ENCODE measurements at regions not wholly inside any gene's neighbourhood (a gene's known extent, or its start where the extent isn't known, plus 50 kb on each side); places are given as distances from the start of the nearest gene placed in this dataset.

DNA sequence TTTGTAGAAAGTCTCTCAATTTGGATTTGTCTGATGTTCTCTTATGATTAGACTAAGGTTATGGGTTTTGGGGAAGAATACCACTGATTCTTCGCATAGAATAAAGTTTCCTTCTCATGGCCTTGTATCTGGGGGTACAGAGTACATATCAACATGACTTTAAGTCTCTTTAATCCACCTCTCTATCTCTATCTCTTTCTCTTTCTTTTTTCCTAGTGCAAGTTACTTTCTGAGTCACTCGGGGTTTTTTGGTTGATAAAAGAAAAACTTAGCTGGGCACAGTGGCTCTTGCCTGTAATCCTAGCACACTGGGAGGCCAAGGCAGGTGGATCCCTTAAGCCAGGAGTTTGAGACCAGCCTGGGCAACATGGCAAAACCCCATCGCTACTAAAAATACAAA lies 100.1 kb upstream of the MAP4K3 start:
- no peak for DNase-seq (ENCODE audit: low read depth, low spot score)

DNA sequence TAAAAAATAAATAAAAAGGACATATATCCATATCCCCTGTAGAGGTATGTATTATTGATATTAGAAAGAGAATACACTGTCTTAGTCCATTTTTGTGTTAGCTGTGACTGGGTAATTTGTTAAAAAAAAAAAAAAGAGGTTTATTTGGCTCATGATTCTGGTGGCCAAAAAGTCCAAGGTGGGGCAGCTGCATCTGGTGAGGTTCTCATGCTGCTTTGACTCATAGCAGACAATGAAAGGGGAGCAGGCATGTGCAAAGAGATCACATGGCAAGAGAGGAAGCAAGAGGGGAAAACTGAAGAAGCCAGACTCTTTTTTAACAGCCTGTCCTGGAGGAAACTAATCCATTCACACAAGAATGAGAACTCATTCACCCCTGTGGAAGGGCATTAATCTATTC lies 101.6 kb upstream of the MAP4K3 start:
- no peak for DNase-seq (ENCODE audit: low read depth, low spot score)

DNA sequence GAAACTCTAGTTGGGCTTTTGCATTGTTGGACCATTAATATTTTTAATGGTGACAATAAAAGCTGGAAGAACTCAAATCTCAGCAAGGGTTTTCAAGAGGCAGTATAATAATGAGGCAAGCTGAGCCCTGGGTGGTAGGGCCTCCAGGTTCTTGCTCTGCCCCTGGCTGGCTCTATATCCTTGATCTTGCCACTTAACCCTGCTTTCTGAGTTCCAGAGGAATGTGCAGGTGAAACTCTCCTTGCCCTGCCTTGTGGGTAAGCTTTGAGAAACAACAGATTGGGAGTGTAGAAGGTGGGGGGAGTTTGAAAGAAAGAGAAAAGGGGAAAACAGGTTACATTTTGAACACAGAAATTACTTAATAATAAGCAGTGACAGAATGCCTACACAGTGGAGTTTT lies 103.3 kb upstream of the MAP4K3 start:
- no peak for DNase-seq (ENCODE audit: low read depth, low spot score)

DNA sequence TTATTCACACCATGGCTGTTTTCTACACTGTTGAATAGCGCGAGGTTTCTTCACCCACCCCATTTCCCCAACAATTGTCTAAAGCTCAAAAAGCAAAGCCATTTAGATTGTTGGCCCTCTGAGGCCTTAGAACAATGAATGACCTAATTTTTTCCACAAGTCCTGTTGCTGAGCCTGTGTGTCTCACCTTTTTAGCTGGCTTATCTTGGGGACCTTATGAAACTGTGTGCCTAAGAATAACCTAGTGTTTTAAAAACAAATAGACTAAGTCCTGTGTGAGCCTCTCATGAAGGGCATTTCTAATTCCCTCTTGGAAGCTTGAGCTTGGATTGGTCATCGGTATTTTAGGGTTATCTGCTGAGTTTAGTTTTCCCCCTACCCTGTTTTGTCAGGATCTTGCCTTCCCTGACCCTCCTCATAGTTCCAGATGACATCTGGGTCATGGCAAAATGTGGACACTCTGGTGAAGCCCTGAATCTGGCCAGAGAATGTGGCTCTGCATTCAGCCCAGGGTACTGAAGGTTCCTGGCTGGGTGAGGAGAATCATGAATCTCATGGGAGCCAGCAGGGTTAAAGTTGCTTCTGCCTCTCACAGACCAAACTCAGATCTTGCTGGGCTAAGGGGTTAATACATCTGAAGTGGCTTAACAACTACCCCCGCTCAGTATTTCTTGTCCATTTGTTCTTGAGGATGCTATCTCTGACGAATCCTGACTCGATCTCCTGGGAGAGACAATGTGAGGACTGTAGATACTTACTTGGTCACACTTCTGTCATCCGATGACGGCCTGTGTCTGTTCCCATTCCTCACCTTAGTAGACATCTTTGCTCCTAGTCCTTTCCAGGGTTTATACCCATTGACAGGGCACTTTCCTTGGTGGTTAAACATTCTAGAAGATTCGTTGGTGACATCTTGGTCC lies 104.2 kb upstream of the MAP4K3 start:
- DNase-seq (ENCODE audit: low read depth, low spot score): no peak

DNA sequence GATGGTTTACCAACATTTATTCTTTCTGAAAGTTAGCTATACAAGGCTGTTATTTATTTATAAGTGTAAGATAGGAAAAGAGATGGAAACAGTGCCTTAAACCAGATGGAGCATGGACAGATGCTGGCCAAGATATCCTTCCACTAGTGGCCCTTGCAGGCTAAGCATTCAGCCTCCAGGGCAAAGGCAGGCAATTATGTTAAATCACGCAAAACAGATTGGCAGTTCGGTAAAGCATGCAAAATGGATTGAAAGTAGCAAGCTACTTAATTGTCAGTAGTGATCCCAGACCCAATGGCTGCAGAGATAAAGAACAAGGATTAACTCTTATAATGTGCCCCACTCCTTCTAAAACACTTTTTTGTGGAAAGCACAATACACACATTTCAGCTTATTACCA lies 105.4 kb upstream of the MAP4K3 start:
- DNase-seq (ENCODE audit: low read depth, low spot score): no peak

DNA sequence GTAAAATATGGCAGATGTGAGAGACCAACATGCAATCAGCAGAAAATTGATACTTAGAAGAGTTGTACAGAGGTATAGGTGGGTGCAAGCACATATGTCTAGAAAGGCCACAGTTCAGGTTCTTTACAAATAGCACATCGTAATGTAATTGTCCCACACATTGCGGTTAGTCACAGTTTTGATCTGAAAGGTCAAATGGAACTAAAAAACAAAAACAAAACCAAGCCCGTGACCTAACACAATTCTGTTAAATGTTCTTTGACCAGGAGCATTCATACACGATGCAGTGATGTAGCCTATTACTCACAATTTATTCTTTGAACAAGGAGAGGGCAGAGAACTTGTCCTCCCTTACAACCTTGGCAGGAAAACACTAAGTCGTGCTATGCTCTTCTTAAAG lies 108.9 kb upstream of the MAP4K3 start:
- no peak for DNase-seq (ENCODE audit: low read depth, low spot score)

DNA sequence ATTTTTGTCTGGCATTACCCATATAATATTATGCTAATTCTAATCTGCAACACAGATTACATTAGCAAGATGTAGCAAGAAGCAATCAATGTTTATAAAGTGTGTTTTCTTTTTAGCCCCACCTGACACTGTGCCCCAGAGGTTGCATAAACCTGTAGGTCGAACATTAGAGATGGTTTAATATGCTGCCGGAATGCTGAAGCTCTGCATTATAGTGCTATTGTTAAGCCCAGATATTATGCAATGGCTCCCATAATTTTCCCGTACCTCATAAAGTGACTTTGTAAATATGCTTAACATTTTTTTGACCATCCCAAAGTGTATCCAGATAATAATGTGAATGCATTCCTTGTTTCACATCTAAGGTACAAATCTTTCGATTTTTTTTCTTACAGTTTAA lies 109.3 kb upstream of the MAP4K3 start:
- no peak for DNase-seq (ENCODE audit: low read depth, low spot score)

DNA sequence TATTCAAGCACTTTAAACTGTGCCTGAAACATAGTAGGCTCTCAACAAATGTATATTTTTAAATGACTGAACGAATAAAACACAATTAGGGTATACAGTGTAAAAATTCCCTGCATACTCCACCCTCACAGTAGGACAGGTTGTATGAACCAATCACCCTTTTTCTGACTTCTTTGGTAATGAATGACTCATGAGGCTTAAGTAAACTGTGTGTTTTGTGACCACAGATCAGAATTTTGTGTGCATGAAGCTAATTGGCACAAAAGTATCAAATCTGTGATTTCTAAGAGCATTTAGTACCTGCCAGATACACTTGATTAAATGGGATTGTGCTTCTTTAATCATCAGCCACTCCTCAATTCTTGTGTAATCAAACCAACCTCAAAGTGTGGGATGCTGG lies 109.9 kb upstream of the MAP4K3 start:
- no peak for DNase-seq (ENCODE audit: low read depth, low spot score)

DNA sequence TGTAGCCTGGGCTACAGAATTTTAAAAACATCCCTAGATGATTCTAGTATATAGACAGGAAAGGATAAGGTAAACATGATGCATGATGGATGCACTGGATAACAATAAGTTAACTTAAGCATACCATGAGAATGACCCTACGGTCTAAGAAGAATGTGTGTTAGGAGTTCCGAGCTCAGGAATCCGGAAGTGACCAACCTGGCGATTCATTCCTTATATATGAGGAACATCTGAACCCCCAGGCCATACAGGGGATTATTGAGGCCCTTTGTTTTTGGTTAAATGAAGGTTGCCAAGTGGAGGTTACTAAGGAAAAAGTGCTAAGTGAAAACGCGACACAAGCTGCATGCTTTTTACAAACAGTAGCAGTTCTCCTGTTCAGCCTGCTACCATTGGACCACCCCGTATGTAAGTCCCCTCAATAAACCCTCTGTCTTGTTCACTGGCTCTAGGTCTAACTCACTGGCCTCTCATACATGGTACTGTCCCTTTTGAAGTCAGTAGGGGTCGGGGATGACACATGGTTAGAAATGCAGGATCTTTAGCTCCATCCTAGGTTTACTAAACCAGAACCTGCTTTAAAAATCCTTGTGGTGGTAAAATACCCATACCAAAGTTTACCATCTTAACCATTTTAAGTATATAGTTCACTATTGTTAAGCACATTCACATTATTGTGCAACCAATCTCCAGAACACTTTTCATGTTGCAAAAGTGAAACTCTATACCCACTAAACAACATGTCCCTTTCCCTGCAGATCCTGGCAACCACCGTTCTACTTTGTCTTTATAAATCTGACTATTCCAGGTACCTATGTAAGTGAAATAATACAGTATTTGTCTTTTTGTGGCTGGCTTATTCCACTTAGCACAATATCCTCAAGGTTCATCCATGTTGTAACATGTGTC lies 111.0 kb upstream of the MAP4K3 start:
- no peak for DNase-seq (ENCODE audit: low read depth, low spot score)

DNA sequence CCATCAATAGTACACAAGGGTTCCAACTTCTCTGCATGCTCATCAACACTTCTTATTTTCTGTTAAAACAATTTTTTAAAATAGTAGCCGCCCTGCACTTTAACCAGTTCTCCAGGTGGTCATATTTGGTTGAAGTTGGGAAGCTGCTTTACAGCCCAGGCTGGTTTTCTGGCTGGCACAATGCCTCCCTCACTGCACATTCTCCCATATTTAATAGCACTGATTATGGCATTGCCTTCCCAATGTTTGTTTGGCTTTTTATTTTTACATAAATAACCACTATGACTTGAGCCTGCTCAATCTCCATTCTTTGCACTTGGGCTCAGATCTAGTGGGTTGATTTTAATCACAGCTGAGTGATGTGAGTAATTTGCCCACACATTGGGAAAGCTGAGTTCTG lies 111.9 kb upstream of the MAP4K3 start:
- DNase-seq (ENCODE audit: low read depth, low spot score): no peak

DNA sequence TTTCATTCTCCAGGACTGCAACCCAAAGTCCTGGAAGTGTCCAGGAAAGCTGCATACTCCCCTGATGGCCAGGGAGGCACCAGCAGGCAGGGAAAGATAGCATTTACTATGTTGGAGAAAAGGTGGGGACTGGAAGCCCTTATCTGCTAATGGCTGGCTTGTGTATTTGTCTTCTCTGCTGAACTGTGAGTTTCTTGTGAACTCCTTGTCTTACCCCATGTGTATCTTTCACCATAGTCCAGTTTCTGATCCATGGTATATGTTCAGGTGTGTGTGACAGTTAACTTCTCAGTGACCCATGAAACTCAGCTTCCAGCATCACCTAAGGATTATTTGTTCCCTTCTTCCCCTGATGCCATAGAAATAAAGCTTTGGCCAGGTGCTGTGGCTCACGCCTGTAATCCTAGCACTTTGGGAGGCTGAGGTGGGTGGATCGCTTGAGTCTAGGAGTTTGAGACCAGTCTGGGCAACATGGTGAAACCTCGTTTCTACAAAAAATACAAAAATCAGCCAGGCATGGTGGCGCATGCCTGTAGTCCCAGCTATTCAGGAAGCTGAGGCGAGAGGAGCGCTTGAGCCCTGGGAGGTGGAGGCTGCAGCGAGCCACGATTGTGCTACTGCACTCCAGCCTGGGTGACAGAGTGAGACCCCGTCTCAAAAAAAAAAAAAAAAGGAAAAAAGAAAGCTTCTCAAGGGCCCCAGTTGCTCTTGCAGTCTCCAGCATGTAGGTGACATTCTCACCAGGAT lies 112.8 kb upstream of the MAP4K3 start:
- no peak for DNase-seq (ENCODE audit: low read depth, low spot score)

DNA sequence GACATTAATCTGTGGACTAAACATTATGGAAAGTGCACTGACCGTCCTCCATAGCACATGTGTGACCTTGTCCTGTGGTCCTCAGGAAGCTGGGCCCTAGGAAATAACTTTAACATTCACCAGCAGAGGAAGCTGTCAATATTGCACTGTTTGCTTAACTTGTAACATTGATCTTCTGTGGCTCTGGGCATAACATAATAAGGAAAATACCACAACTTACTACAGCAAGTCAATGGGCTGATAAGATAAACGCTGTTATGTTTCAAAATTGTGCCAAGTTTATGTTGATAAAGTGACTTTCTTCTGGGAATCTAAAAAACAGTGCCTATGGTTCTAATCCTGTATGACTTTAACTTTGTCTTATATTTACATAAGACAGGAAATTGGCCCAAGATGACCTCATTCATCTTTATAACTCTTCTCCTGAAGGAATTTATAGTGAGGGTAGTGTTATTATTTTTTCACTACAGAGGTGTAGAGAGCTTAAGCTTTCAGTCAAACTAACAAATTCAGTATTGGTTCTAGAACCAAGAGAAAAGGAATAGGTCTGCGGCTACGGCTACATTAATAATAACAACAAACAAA lies 113.7 kb upstream of the MAP4K3 start:
- no peak for DNase-seq (ENCODE audit: low read depth, low spot score)

DNA sequence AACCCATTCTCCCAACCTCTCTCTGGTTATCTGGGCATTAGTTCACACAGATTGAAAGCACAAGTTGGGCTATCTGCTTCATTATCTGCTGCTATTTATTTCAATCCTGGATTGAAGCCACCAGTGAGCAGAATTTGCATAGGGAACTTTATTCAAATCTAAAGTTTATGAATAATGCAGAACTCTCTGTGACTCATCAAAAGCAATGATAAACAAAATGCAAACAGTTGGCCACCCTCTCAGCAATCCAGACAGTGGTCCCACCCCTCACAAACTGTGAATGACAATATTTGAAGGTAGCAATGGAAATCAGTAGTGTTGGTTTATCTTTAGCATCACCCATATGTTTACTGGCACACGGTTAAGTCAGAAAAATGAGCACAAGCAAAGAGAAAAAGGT lies 106.8 kb upstream of the TMEM178A start:
- no peak for DNase-seq (ENCODE audit: low read depth, low spot score)

DNA sequence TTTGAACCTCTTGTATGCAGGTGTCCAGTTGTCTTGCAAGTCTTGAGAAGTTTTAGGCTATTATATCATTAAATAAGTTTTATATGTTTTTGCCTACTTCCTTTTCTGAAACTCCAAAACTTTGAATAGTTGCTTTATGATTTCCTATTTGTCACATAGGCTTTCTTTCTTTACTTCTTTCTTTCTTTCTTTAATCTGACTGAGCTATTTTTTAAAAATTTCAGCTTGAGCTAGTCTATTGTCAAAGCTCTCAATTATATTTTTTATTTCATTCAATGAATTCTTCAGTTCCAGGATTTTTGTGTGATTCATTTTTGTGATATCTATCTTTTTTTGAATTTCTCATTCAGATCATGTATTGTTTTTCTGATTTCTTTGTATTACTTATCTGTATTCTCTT lies 102.1 kb upstream of the TMEM178A start:
- DNase-seq (ENCODE audit: low read depth, low spot score): no peak

DNA sequence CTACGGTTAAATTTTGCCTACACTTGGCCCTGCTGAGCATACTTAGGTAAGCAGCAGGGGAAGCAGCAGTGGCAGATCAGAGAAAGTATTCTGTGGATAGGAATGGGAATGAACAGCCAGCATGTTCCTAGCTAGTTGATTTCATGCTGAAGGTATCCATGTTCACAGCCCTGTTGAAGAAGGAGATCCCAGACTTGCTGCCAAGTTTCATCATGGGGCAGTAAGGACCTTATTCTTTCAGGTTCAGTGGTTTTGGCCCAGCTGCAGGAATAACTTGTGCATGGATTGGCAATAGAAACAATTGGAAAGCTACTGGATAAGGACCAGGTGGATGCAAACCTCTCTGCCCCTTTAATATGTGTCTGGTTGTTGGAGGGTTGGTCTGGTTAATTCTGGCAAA lies 98.2 kb upstream of the TMEM178A start:
- no peak for DNase-seq (ENCODE audit: low read depth, low spot score)

DNA sequence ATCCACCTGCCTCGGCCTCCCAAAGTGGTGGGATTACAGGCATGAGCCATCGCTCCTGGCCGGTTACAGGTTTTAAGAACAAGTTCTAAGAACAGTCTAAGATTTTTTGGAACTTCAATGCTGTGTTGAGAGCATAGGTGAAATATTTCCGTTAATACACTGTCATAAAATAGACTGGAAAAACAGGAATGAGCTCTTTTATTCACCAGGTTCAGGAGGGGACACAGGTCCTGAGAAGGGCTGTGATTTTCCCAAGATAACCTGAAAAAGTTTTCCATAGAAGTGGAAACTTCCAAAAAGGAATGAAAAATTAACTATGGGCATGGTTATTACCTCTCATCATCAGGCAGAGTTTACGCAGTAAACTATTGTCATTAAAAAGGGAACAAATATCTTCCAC lies 97.6 kb upstream of the TMEM178A start:
- DNase-seq (ENCODE audit: low read depth, low spot score): no peak

DNA sequence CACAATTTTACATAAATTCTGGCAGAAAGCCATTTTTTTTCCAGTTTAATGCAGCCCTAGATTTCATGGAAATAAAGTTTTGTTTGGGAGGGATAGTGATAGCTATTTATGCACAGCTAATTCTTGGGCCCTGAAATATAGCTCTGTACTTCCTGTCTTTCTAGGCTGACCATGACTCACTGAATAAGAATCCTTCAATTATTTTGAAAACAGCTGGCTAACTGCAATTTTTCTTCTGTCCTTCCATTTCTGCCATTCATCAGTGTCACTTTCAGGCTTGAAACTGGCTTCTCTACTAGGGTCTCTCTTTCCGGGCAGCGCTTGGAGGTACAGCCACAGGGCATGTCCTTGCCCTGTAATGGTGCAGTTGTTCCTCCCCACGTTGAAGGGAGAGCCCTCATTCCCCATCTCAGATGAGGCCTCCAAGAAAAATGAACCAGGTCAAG lies 97.1 kb upstream of the TMEM178A start:
- DNase-seq (ENCODE audit: low read depth, low spot score): no peak

DNA sequence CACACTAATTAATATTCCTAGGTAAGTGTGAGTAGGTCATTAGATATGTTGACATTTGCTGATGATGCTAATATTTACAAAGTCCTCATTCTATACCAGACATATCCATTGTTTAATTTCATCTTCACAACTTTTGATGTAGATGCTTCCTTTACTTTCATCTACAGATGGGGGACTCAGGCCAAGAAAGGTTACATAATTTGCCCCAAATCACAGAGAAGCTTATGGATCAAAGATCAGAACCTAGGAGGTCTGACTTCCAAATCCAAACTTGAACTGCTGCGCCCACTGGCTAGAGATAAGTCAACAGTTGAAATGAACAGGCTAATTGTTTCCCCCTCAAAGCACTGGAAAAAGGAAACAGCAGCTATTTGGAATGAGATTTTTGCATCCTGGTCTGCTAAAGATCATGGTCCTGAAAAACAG lies 95.6 kb upstream of the TMEM178A start:
- DNase-seq (ENCODE audit: low read depth, low spot score): no peak

DNA sequence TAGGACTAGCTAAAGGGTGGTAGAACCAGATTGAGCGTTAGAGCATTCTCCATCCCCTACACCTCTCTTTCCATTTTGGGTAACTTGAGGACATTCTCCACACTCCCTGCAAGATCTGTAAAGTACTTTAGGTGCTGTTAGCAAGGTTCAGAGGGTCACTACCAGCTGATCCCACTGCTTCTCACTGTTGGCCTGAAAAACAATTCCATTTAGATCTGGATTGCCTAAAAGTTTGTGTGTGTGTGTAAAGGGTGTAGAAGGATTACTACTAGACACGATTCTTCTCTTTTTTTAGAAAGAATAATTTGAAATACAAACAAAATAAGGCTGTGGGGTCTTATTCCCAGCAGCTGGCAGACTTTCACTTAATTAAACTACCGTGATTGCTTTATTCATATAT lies 95.1 kb upstream of the TMEM178A start:
- no peak for DNase-seq (ENCODE audit: low read depth, low spot score)

DNA sequence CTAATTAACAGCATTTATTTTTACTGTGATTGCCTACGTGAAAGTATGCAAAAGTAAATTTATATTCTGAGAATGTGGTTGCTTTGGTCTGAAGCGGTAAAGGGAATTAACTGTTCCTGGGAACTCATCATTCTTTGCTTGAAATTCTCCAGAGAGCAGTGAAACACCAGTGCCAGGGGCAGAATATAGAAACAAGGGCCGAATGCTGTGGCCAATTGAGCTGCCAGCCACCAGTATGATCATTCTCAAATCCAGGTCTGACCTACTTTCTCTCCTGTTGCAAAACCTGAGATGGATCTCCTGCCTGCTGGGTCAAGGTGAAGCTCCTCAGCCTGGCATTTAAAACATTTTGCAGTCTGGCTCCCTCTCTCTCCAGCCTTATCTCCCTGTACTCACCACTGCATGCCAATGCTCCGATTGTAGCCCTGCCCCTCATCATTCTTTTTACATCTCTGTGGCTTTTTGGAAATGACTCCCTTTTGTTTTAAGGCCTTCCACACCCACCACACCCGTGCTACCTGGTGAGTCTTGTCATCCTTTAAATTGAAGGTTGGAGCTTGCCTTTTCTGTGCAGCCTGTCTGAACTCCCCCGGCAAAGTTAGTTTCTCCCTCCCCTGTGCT lies 94.5 kb upstream of the TMEM178A start:
- DNase-seq (ENCODE audit: low read depth, low spot score): no peak

DNA sequence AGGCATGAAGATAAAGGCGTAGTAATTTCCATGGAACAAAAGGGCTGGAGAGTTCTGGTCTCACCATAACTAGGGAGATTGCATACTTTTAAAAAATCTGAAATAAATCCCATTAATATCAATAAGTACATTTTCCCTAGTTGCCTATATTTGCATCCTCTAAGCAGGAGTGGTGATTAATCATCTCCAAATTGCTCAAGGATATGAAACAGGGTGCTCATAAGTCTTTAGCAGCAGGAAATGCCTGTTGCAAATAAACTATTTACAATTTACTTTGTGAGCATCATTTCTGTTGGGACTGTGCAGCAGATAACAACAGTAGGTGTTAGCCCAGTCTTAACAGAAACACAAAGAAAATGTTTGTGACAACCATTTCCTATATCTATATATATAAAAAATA lies 92.4 kb upstream of the TMEM178A start:
- no peak for DNase-seq (ENCODE audit: low read depth, low spot score)
